Ishikawa (cell line): ENCODE measurements at regions not wholly inside any gene's neighbourhood (a gene's known extent, or its start where the extent isn't known, plus 50 kb on each side); places are given as distances from the start of the nearest gene placed in this dataset.

Source experiments
- CEBPB ChIP-seq: IDR thresholded peaks from 2 replicates; pipeline ENCODE4 v1.6.1; 2012
- CREB1 ChIP-seq: IDR thresholded peaks from 2 replicates; pipeline ENCODE4 v1.6.1; 2012; ENCODE audit warnings: low read depth
- EGR1 ChIP-seq: IDR thresholded peaks from 2 replicates; pipeline ENCODE4 v1.6.1; 2012
- EP300 ChIP-seq: IDR thresholded peaks from 2 replicates; pipeline ENCODE4 v1.6.1; 2012; ENCODE audit warnings: borderline replicate concordance
- FOXM1 ChIP-seq: IDR thresholded peaks from 2 replicates; pipeline ENCODE4 v1.6.1; 2012; ENCODE audit warnings: low read depth, borderline replicate concordance
- NFIC ChIP-seq: IDR thresholded peaks from 2 replicates; pipeline ENCODE4 v1.6.1; 2012
- RAD21 ChIP-seq: IDR thresholded peaks from 2 replicates; pipeline ENCODE4 v1.6.1; 2012; ENCODE audit warnings: low read depth
- TAF1 ChIP-seq: IDR thresholded peaks from 2 replicates; pipeline ENCODE4 v1.6.1; 2012; ENCODE audit warnings: low read depth, mild to moderate bottlenecking
- TCF12 ChIP-seq: IDR thresholded peaks from 2 replicates; pipeline ENCODE4 v1.6.1; 2012; ENCODE audit warnings: low read depth
- TEAD4 ChIP-seq: IDR thresholded peaks from 2 replicates; pipeline ENCODE4 v1.6.1; 2012
- USF1 ChIP-seq: IDR thresholded peaks from 2 replicates; pipeline ENCODE4 v1.6.1; 2012
- YY1 ChIP-seq: IDR thresholded peaks from 2 replicates; pipeline ENCODE4 v1.6.1; 2012; ENCODE audit warnings: low read depth
- ZBTB7A ChIP-seq: IDR thresholded peaks from 2 replicates; pipeline ENCODE4 v1.6.1; 2012; ENCODE audit warnings: low read depth
- TF ChIP-seq, protein P1 (sequence below): IDR thresholded peaks from 2 replicates; pipeline ENCODE4 v1.6.1; 2012
- TF ChIP-seq, protein P2 (sequence below): IDR thresholded peaks from 2 replicates; pipeline ENCODE4 v1.6.1; 2012; ENCODE audit warnings: low read depth, mild to moderate bottlenecking

GRCh38 chr9:135335691-135336181 lies 143.8 kb upstream of the PPP1R26 start:
- TF ChIP-seq CREB1 (no peak), TAF1 (no peak), USF1 (no peak)

DNA sequence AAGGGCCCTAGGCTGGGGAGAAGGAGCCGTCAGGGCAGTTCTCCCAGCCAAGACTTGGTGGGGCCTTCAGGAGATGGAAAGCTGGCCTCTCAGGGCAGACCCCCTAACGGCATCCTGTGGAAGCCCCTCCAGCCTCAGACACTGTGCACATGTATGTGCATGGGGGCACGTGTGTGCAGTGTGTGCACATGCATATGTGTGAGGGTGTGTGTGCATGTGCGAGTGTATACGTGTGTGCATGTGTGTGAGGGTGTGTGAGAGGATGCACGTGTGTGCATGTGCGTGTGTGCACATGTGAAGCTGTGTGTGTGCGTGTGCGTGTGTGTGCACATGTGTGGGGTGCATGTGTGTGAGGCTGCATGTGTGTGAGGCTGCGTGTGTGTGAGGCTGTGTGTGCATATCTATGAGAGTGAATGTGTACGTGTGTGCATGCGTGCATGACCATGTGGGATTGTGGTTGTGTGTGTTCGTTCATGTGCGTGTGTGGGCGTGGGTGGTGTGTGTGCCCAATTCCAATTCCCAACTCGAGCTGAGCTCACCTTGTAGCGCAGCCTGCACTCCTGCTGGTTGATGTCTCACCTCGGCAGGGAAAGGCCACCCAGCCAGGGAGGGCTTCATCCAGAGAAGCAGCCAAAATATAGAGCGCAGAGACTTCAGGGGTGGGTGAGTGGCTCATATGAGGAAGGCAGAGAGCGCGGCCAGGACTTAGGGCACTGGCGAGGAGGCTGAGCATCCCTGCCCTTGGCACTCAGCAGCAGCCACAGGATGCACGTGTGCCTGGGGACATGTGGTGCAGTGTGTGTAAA lies 142.7 kb upstream of the PPP1R26 start:
- TF ChIP-seq CEBPB (no peak), ZBTB7A (no peak), TAF1 (no peak), TEAD4 (no peak), USF1 (no peak), YY1 (no peak), NFIC (no peak), TCF12 (no peak), RAD21 (no peak), FOXM1 (no peak), EP300 (no peak), CREB1 (no peak), EGR1 (no peak)
- TF ChIP-seq, protein P1, sequence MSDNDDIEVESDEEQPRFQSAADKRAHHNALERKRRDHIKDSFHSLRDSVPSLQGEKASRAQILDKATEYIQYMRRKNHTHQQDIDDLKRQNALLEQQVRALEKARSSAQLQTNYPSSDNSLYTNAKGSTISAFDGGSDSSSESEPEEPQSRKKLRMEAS = no peak
- TF ChIP-seq, protein P2, sequence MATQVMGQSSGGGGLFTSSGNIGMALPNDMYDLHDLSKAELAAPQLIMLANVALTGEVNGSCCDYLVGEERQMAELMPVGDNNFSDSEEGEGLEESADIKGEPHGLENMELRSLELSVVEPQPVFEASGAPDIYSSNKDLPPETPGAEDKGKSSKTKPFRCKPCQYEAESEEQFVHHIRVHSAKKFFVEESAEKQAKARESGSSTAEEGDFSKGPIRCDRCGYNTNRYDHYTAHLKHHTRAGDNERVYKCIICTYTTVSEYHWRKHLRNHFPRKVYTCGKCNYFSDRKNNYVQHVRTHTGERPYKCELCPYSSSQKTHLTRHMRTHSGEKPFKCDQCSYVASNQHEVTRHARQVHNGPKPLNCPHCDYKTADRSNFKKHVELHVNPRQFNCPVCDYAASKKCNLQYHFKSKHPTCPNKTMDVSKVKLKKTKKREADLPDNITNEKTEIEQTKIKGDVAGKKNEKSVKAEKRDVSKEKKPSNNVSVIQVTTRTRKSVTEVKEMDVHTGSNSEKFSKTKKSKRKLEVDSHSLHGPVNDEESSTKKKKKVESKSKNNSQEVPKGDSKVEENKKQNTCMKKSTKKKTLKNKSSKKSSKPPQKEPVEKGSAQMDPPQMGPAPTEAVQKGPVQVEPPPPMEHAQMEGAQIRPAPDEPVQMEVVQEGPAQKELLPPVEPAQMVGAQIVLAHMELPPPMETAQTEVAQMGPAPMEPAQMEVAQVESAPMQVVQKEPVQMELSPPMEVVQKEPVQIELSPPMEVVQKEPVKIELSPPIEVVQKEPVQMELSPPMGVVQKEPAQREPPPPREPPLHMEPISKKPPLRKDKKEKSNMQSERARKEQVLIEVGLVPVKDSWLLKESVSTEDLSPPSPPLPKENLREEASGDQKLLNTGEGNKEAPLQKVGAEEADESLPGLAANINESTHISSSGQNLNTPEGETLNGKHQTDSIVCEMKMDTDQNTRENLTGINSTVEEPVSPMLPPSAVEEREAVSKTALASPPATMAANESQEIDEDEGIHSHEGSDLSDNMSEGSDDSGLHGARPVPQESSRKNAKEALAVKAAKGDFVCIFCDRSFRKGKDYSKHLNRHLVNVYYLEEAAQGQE = no peak

DNA sequence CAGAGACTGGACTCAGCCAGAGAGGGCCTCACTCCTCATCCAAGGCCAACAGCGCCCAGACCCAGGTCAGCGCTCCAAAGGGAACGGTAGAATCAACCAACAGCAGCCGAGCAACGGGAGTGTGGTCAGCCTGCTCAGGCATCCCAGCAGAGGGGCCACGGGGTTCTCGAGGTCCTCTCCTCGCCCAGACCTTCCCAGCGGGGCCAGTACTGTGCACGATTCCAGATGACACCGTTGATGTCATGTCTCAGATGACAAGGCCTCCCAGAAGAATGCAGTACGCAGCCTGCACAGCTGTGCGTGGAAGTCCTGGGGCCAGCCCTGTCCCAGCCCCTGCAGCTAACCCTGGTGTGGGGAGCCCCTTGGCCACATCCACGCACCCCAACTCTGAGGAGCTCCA lies 141.0 kb upstream of the PPP1R26 start:
- TF ChIP-seq YY1 = no peak
- TF ChIP-seq TEAD4 = no peak

- TF ChIP-seq CEBPB (no peak), RAD21 (no peak), EP300 (no peak), CREB1 (no peak), FOXM1 (no peak), TEAD4 (no peak), USF1 (no peak), ZBTB7A (no peak), TAF1 (no peak), TCF12 (no peak), NFIC (no peak)
Measured at GRCh38 chr9:135339378-135339973, 140.1 kb upstream of the PPP1R26 start.

DNA sequence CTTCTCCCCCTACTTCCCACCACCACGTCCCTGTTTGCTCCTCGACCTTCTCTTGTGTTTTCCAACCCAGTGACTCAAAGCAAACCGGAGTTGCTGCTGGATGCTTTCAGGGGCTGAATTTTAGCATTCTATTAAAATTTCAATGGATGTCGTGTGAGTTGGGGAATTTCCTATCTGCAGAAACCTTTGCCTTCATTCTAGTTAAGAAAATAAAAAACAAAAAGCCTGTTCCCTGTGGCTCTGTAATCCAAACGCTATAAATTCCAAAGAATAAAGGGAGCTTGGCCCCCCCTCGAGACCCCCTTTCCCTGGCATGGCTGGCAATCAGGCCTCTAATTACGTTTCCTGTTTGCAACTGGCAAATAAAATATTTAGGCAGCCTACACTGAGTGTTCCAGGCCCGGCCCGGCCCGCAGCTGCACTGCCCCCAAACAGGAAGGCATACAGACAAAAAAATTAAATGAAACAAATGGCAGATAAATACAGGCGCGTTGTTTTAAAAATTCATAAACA lies 139.4 kb upstream of the PPP1R26 start:
- TF ChIP-seq CEBPB (no peak), TEAD4 (no peak), TCF12 (no peak), EP300 (no peak), YY1 (no peak), FOXM1 (no peak), USF1 (no peak)

DNA sequence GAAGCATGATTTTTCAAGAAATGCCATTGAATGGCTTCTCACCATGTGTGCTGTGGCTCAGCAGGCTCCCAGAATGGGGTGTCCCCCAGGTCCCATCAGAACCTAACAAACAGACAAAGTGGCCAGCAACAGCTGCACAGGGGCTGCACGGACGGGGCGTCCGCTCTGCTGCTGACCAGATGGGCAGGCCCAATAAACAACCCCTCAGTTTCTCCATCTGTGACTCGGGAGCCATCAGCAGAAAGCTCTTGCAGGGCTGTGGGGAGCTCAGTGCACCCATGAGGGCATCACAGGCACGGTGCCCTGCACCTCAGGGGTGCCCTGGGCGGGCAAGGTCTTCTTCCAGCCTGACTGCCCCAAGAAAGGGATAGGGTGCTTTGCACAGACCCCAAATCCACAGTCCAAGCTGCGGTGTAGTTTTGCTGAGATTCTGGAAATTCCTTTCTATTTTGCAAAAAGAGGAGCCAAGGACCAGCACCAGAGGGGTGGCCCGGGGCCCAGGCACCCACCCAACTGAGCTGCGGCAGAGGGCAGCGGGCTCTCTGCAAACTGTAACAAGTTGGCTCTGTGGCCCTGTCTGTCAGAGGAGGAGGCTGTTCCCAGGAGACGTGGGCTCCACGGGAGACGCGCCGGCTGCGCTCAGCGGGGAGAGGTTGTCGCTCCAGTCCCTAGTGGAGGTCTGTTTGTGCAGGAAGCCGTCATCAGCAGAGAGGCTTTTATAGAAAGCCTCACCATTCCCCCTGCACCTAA lies 138.7 kb upstream of the PPP1R26 start:
- TF ChIP-seq, protein P2 = no peak
- TF ChIP-seq ZBTB7A = no peak
- TF ChIP-seq, protein P1 = no peak
- no peak for TF ChIP-seq EGR1
- no peak for TF ChIP-seq YY1
- TF ChIP-seq EP300 = no peak
- no peak for TF ChIP-seq RAD21
- no peak for TF ChIP-seq TEAD4
- TF ChIP-seq TAF1 = no peak
- TF ChIP-seq TCF12 = no peak
- TF ChIP-seq NFIC = no peak
- no peak for TF ChIP-seq USF1
- no peak for TF ChIP-seq FOXM1
- TF ChIP-seq CEBPB = no peak
- TF ChIP-seq CREB1 = no peak
